ENCODE measurements at regions not wholly inside any gene's neighbourhood (a gene's known extent, or its start where the extent isn't known, plus 50 kb on each side); places are given as distances from the start of the nearest gene placed in this dataset.

- TF ChIP-seq CTCF (IDR thresholded peaks at IDR 0.05) (no peak), POLR2A (IDR thresholded peaks at IDR 0.05) (no peak)
Observed at GRCh38 chr12:74169607-74170006, 368.0 kb upstream of the ATXN7L3B start.
